ENCODE measurements at regions not wholly inside any gene's neighbourhood (a gene's known extent, or its start where the extent isn't known, plus 50 kb on each side); places are given as distances from the start of the nearest gene placed in this dataset.

DNA sequence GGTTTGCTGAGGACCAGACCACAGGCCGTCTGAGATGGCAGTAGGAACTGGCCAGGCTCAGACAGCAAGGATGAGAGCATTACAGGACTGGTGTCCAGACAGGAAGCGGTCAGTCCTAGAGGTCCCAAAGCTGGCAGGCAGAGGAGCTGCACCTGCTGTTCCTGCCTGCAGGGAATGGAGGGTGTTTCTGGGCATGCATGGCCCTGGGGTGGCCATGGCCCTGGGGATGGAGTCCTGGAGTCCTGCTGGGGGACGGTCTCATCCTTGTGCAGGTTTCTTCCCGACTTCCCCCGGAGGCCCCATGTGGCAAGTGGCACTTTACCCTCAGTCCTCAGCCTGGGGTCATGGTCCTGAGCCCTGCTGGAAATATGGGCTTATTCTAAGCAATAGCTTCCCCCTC lies 274.9 kb upstream of the ADARB2 start (continued):
- TF ChIP-seq, protein P1, sequence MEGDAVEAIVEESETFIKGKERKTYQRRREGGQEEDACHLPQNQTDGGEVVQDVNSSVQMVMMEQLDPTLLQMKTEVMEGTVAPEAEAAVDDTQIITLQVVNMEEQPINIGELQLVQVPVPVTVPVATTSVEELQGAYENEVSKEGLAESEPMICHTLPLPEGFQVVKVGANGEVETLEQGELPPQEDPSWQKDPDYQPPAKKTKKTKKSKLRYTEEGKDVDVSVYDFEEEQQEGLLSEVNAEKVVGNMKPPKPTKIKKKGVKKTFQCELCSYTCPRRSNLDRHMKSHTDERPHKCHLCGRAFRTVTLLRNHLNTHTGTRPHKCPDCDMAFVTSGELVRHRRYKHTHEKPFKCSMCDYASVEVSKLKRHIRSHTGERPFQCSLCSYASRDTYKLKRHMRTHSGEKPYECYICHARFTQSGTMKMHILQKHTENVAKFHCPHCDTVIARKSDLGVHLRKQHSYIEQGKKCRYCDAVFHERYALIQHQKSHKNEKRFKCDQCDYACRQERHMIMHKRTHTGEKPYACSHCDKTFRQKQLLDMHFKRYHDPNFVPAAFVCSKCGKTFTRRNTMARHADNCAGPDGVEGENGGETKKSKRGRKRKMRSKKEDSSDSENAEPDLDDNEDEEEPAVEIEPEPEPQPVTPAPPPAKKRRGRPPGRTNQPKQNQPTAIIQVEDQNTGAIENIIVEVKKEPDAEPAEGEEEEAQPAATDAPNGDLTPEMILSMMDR (tag by site-specific recombination; IDR thresholded peaks at IDR 0.05): no peak
- TF ChIP-seq ZNF596 (tag by site-specific recombination; IDR thresholded peaks at IDR 0.05): no peak
- TF ChIP-seq ZNF426 (tag by site-specific recombination; IDR thresholded peaks at IDR 0.05): no peak
- TF ChIP-seq, protein P2, sequence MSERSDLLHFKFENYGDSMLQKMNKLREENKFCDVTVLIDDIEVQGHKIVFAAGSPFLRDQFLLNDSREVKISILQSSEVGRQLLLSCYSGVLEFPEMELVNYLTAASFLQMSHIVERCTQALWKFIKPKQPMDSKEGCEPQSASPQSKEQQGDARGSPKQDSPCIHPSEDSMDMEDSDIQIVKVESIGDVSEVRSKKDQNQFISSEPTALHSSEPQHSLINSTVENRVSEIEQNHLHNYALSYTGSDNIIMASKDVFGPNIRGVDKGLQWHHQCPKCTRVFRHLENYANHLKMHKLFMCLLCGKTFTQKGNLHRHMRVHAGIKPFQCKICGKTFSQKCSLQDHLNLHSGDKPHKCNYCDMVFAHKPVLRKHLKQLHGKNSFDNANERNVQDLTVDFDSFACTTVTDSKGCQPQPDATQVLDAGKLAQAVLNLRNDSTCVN (tag by site-specific recombination; optimal IDR thresholded peaks at IDR 0.05): no peak

DNA sequence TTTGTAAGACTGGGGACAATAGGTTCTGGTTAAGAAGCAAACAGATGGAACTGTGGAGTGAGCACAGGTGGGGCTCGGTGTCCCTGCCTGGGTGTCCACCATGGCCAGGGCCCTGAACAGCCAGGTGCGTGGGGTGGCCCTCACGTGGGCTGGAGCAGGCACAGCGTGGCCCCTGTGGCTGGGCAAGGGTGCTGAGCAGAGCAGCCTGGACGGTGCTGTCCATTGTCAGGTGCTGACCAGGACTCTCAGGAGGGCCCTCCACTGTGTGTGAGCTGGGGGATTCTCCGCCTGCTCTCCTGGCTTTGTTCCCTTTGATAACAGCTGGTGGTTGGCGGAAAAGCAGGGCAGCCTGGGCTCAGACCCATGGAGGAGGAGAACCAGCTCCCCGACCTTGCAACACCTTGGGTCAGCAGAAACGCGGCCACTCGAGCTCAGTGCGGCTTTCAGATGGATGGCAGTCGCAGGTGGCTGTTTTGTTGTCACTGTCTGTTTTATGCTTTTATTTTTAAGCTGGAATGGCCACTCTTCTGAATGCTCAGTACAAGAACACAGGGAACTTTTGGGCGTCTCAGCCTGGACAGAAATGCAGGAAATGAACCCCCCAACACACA lies 273.9 kb upstream of the ADARB2 start:
- H3K4me3 ChIP-seq (ENCODE audit: low read depth, low read length): no peak overlapping the region
- ChIA-PET POLR2A (no interaction called here), CTCF (no interaction called here)
- no peak overlapping the region for H3K27ac ChIP-seq (ENCODE audit: extremely low read depth, low read depth, low read length)
- H3K9me3 ChIP-seq (ENCODE audit: control insufficient read depth, insufficient read depth, low read depth, low read length): no peaks in the 10 kb centered on the region
- TF ChIP-seq ZNF138 (tag by site-specific recombination; IDR thresholded peaks at IDR 0.05; ENCODE audit: borderline replicate concordance): no peak
- TF ChIP-seq, protein P3, sequence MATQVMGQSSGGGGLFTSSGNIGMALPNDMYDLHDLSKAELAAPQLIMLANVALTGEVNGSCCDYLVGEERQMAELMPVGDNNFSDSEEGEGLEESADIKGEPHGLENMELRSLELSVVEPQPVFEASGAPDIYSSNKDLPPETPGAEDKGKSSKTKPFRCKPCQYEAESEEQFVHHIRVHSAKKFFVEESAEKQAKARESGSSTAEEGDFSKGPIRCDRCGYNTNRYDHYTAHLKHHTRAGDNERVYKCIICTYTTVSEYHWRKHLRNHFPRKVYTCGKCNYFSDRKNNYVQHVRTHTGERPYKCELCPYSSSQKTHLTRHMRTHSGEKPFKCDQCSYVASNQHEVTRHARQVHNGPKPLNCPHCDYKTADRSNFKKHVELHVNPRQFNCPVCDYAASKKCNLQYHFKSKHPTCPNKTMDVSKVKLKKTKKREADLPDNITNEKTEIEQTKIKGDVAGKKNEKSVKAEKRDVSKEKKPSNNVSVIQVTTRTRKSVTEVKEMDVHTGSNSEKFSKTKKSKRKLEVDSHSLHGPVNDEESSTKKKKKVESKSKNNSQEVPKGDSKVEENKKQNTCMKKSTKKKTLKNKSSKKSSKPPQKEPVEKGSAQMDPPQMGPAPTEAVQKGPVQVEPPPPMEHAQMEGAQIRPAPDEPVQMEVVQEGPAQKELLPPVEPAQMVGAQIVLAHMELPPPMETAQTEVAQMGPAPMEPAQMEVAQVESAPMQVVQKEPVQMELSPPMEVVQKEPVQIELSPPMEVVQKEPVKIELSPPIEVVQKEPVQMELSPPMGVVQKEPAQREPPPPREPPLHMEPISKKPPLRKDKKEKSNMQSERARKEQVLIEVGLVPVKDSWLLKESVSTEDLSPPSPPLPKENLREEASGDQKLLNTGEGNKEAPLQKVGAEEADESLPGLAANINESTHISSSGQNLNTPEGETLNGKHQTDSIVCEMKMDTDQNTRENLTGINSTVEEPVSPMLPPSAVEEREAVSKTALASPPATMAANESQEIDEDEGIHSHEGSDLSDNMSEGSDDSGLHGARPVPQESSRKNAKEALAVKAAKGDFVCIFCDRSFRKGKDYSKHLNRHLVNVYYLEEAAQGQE (tag by site-specific recombination; IDR thresholded peaks at IDR 0.05): peak; percentile 78
- no peaks in the 10 kb centered on the region for H3K36me3 ChIP-seq (ENCODE audit: control insufficient read depth in 2 of 2, insufficient read depth in 1 of 2, low read length in 2 of 2)
- no peaks in the 10 kb centered on the region for H3K4me1 ChIP-seq (ENCODE audit: control insufficient read depth, insufficient read depth, low read length)

DNA sequence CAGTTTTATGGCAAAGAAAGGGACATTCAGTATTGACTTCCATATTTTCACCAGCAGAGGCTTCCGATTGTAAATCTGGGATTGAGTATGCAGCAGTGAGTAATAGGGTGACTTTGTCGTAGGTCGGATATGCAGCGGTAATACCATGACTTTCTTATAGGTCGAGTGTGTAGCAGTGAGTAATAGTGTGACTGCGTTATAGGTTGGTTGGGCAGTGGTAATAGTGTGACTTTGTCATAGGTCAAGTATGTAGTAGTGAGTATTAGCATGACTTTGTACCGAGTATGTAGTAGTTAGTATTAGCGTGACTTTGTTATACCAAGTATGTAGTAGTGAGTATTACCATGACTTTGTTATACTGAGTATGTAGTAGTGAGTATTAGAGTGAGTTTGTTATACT lies 268.2 kb upstream of the ADARB2 start:
- POLR2A ChIA-PET: no interaction called here
- H3K4me3 ChIP-seq (ENCODE audit: low read depth, low read length): no peak overlapping the region
- no peaks in the 10 kb centered on the region for H3K36me3 ChIP-seq (ENCODE audit: control insufficient read depth in 2 of 2, insufficient read depth in 1 of 2, low read length in 2 of 2)
- no peak overlapping the region for H3K27ac ChIP-seq (ENCODE audit: extremely low read depth, low read depth, low read length)
- CTCF ChIA-PET: no interaction called here
- no peaks in the 10 kb centered on the region for H3K9me3 ChIP-seq (ENCODE audit: control insufficient read depth, insufficient read depth, low read depth, low read length)
- TF ChIP-seq, protein P4, sequence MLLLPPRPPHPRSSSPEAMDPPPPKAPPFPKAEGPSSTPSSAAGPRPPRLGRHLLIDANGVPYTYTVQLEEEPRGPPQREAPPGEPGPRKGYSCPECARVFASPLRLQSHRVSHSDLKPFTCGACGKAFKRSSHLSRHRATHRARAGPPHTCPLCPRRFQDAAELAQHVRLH (tag by site-specific recombination; IDR thresholded peaks at IDR 0.05): no peak
- TF ChIP-seq ZNF239 (tag by site-specific recombination; IDR thresholded peaks at IDR 0.05) (no peak), ZNF768 (tag by site-specific recombination; IDR thresholded peaks at IDR 0.05) (no peak), ZNF350 (tag by site-specific recombination; IDR thresholded peaks at IDR 0.05) (no peak), ZNF664 (tag by site-specific recombination; IDR thresholded peaks at IDR 0.05) (no peak), ZNF514 (tag by site-specific recombination; IDR thresholded peaks at IDR 0.05) (no peak), KLF10 (tag by site-specific recombination; IDR thresholded peaks at IDR 0.05) (no peak), ZNF394 (tag by site-specific recombination; IDR thresholded peaks at IDR 0.05; ENCODE audit: borderline replicate concordance) (no peak), ZFP3 (tag by site-specific recombination; IDR thresholded peaks at IDR 0.05; ENCODE audit: low read depth) (no peak), YY1 (tag by site-specific recombination; IDR thresholded peaks at IDR 0.05) (no peak), MEIS1 (CRISPR knock-in tag; IDR thresholded peaks at IDR 0.05; ENCODE audit: borderline replicate concordance) (no peak), ZBTB8A (tag by site-specific recombination; IDR thresholded peaks at IDR 0.05) (no peak)
- TF ChIP-seq, protein P5, sequence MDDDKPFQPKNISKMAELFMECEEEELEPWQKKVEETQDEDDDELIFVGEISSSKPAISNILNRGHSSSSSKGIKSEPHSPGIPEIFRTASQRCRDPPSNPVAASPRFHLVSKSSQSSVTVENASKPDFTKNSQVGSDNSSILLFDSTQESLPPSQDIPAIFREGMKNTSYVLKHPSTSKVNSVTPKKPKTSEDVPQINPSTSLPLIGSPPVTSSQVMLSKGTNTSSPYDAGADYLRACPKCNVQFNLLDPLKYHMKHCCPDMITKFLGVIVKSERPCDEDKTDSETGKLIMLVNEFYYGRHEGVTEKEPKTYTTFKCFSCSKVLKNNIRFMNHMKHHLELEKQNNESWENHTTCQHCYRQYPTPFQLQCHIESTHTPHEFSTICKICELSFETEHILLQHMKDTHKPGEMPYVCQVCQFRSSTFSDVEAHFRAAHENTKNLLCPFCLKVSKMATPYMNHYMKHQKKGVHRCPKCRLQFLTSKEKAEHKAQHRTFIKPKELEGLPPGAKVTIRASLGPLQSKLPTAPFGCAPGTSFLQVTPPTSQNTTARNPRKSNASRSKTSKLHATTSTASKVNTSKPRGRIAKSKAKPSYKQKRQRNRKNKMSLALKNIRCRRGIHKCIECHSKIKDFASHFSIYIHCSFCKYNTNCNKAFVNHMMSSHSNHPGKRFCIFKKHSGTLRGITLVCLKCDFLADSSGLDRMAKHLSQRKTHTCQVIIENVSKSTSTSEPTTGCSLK (tag by site-specific recombination; IDR thresholded peaks at IDR 0.05): no peak
- TF ChIP-seq, protein P6, sequence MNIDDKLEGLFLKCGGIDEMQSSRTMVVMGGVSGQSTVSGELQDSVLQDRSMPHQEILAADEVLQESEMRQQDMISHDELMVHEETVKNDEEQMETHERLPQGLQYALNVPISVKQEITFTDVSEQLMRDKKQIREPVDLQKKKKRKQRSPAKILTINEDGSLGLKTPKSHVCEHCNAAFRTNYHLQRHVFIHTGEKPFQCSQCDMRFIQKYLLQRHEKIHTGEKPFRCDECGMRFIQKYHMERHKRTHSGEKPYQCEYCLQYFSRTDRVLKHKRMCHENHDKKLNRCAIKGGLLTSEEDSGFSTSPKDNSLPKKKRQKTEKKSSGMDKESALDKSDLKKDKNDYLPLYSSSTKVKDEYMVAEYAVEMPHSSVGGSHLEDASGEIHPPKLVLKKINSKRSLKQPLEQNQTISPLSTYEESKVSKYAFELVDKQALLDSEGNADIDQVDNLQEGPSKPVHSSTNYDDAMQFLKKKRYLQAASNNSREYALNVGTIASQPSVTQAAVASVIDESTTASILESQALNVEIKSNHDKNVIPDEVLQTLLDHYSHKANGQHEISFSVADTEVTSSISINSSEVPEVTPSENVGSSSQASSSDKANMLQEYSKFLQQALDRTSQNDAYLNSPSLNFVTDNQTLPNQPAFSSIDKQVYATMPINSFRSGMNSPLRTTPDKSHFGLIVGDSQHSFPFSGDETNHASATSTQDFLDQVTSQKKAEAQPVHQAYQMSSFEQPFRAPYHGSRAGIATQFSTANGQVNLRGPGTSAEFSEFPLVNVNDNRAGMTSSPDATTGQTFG (tag by site-specific recombination; IDR thresholded peaks at IDR 0.05; ENCODE audit: borderline replicate concordance): no peak
- no peaks in the 10 kb centered on the region for H3K4me1 ChIP-seq (ENCODE audit: control insufficient read depth, insufficient read depth, low read length)
